Esophagus squamous epithelium (tissue), 5 donors: ENCODE measurements at regions not wholly inside any gene's neighbourhood (a gene's known extent, or its start where the extent isn't known, plus 50 kb on each side); places are given as distances from the start of the nearest gene placed in this dataset.
"Not testable (repeated sequence)": the region's sequence is repeated elsewhere in the genome, so short reads cannot be mapped to it uniquely, and the experiment has no call there.

Source experiments
- DNase-seq: peaks from one replicate; lab custom pipeline; 2025; lab: John Stamatoyannopoulos, UW
- H3K27ac ChIP-seq, 4 donors: fragments of 200-600 bp; sonication (generic); one replicate each; pipeline ENCODE4 v1.5.1; 2016 to 2019; ENCODE audit warnings: mild to moderate bottlenecking in 1 of 4
- H3K27me3 ChIP-seq, 4 donors: fragments of 200-600 bp; sonication (generic); 1 replicate in 3 of 4; 2 replicates in 1 of 4; pipeline versions ENCODE4 v1.5.1 to v1.6.0; 2017 to 2021; ENCODE audit warnings: antibody characterized with exemption in 1 of 4
- H3K36me3 ChIP-seq, 3 donors: fragments of 200-600 bp; sonication (generic); one replicate each; pipeline ENCODE4 v1.5.1; 2016 to 2019
- H3K4me1 ChIP-seq, 3 donors: fragments of 200-600 bp; sonication (generic); one replicate each; pipeline ENCODE4 v1.5.1; 2017 to 2019
- H3K4me3 ChIP-seq, 4 donors: fragments of 200-600 bp; sonication (generic); 1 replicate in 3 of 4; 2 replicates in 1 of 4; pipeline ENCODE4 v1.5.1; 2016 to 2019; ENCODE audit warnings: mild to moderate bottlenecking in 2 of 4, moderate library complexity in 1 of 4
- H3K9me3 ChIP-seq, 3 donors: fragments of 200-600 bp; sonication (generic); one replicate each; pipeline ENCODE4 v1.5.1; 2016 to 2019
- POLR2A ChIP-seq, 4 donors: fragments of 450-650 bp; IDR thresholded peaks; one replicate each; pipeline ENCODE4 v1.6.1; 2017; ENCODE audit warnings: antibody characterized with exemption in 4 of 4, mild to moderate bottlenecking in 4 of 4, moderate library complexity in 3 of 4
- WGBS, 2 donors: methylation state at CpG; one replicate each; pipeline ENCODE4 v1.1.5; 2018; 5-methylcytosine and 5-hydroxymethylcytosine counted together
- intact Hi-C: fragments of 100-400 bp; cut with DNase I; formaldehyde crosslinking; loops from one replicate; pipeline ENCODE4 v1.15.0; 2022
- TF ChIP-seq, protein P1 (sequence below), 6 experiments: fragments of 450-650 bp in 4 of 6; fragments of 200-600 bp in 2 of 6; sonication (generic) in 2 of 6; IDR thresholded peaks; one replicate each; pipeline ENCODE4 v1.5.1; 2016 to 2019; ENCODE audit warnings: antibody characterized with exemption in 6 of 6, mild to moderate bottlenecking in 4 of 6, moderate library complexity in 4 of 6
- donor health status: DM: yes; HTN: yes; CAD: no.

DNA sequence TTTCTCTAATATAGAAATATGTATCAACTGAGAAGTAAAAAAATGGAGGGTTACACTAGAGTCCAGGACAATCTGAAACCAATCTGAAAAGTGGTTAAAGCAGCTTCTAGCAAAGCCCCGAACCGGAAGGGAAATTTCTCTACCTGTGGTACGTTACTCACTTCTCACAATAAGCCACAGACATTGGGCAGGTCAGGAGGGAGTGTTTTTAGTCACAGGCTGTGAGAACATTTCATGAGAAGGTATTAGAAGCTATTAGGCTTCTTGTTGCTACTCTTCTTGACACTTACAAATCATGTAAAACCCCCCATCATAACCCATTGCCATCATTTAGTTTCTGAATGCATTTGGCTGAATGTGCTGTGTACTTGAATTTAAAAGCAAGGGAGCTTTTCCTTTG lies 120.9 kb downstream of the NUFIP1 start:
- TF ChIP-seq POLR2A (IDR thresholded peaks at IDR 0.05): no peak
- TF ChIP-seq, protein P1, sequence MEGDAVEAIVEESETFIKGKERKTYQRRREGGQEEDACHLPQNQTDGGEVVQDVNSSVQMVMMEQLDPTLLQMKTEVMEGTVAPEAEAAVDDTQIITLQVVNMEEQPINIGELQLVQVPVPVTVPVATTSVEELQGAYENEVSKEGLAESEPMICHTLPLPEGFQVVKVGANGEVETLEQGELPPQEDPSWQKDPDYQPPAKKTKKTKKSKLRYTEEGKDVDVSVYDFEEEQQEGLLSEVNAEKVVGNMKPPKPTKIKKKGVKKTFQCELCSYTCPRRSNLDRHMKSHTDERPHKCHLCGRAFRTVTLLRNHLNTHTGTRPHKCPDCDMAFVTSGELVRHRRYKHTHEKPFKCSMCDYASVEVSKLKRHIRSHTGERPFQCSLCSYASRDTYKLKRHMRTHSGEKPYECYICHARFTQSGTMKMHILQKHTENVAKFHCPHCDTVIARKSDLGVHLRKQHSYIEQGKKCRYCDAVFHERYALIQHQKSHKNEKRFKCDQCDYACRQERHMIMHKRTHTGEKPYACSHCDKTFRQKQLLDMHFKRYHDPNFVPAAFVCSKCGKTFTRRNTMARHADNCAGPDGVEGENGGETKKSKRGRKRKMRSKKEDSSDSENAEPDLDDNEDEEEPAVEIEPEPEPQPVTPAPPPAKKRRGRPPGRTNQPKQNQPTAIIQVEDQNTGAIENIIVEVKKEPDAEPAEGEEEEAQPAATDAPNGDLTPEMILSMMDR (IDR thresholded peaks at IDR 0.05): no peak
- Histone ChIP-seq H3K27ac (no peak overlapping the region), H3K4me3 (no peak overlapping the region), H3K4me1 (peaks cover 0 to 11% (median 0%) of the 10 kb centered on the region in 3 donors), H3K36me3 (no peaks in the 10 kb centered on the region), H3K9me3 (no peaks in the 10 kb centered on the region), H3K27me3 (peaks cover 0 to 6% (median 0%) of the 10 kb centered on the region in 4 donors)
- 68 to 91% methylated on average over 3 of the region's 3 CpGs for WGBS, 2 donors
- intact Hi-C loops: no loop called here
- no peak for DNase-seq

DNA sequence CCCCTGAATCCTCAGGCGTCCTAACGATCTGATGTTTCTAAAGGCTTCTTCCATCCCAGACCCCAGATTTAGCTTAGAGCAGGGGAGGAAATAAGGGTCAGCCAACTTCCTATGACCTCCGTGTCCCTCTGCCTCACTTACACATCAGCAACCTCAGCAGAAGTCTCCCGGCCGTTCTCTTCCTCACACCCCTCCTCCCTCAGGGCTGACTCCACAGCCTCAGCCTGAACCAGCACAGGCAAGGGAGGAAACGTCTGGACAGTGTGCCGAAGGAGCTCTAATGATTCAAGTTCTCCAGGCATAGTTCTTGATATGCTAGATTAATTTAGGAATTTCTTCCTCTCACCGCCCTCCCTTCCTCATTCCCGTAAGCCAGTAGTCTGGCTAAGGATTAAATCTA lies 121.4 kb downstream of the NUFIP1 start:
- Histone ChIP-seq H3K36me3 (no peaks in the 10 kb centered on the region), H3K9me3 (no peaks in the 10 kb centered on the region), H3K4me1 (peaks cover 0 to 11% (median 0%) of the 10 kb centered on the region in 3 donors), H3K4me3 (no peak overlapping the region), H3K27me3 (peaks cover 0 to 6% (median 0%) of the 10 kb centered on the region in 4 donors), H3K27ac (no peak overlapping the region)
- intact Hi-C loops: no loop called here
- DNase-seq: no peak
- WGBS, 2 donors: 71 to 73% methylated on average over 8 to 9 of the region's 9 CpGs
- no peak for TF ChIP-seq POLR2A (IDR thresholded peaks at IDR 0.05)
- TF ChIP-seq, protein P1 (IDR thresholded peaks at IDR 0.05): no peak

DNA sequence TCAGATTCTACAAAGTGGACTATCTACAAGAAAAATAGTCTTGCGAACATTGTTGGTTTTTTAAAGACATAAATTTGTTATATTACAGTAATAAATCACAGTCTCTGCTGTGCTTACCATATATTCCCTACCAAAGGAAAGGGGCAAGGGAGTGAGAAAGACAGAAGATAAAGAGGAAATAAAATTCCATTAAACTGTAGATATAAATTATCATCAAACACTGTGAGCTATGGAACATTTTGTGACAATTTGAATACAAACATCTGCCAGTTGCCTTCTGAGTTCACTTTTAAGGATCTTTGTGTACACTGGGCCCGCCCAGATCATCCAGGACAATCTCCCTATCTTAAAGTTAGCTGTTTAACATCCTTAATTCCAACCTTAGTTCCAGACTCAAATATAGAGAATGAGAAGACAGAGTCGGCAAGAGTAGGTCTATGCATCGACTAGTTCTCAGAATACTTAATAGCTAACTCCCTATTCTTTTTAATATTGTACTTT lies 122.8 kb downstream of the NUFIP1 start:
- H3K27ac ChIP-seq: no peak overlapping the region
- peaks cover 0 to 11% (median 0%) of the 10 kb centered on the region in 3 donors for H3K4me1 ChIP-seq
- H3K9me3 ChIP-seq: no peaks in the 10 kb centered on the region
- DNase-seq: no peak
- H3K4me3 ChIP-seq: no peak overlapping the region
- TF ChIP-seq, protein P1 (IDR thresholded peaks at IDR 0.05): no peak
- no peak for TF ChIP-seq POLR2A (IDR thresholded peaks at IDR 0.05)
- H3K27me3 ChIP-seq: no peaks in the 10 kb centered on the region
- intact Hi-C loops: no loop called here
- H3K36me3 ChIP-seq: no peaks in the 10 kb centered on the region
- 88 to 93% methylated on average over 4 of the region's 4 CpGs for WGBS, 2 donors

DNA sequence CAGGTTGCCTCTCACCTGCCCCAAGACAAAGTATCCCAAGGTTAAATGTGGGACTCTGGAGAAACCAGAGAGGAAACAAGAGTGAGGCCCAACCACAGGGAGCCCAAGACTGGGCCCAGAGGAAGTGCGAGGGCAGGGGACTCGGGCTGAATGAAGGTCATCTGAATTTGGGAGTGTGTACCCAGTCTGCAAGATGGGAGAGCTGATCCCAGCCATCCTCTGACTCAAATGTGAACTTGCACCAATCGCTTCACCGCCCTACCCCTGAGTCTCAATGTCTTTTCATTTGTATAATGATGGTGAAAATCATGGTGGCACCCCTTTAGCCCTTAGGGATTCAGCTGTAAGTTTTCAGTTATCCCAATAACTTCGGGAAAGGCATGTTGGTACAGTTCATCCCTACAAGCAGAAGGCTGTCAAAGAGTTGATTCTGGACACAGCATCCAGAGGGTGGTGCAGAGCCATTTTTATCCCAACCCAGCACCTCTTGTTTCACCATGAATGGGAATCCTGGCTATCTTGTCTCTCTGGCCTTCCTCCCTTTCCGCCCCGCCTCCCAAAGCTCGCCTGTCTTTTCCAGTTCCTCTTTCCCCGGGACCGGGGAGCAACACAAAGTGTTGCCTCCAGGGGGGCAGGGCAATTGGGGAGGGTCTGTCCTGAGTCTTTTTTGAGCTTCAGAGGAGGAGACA lies 123.4 kb downstream of the NUFIP1 start:
- Histone ChIP-seq H3K27me3 (no peaks in the 10 kb centered on the region), H3K9me3 (no peaks in the 10 kb centered on the region), H3K4me1 (peaks cover 0 to 11% (median 0%) of the 10 kb centered on the region in 3 donors), H3K27ac (no peak overlapping the region), H3K4me3 (no peak overlapping the region), H3K36me3 (no peaks in the 10 kb centered on the region)
- TF ChIP-seq POLR2A (IDR thresholded peaks at IDR 0.05): no peak
- TF ChIP-seq, protein P1 (IDR thresholded peaks at IDR 0.05): no peak
- WGBS, 2 donors: 73 to 79% methylated on average over 6 to 10 of the region's 10 CpGs
- intact Hi-C loops: no loop called here
- no peak for DNase-seq

DNA sequence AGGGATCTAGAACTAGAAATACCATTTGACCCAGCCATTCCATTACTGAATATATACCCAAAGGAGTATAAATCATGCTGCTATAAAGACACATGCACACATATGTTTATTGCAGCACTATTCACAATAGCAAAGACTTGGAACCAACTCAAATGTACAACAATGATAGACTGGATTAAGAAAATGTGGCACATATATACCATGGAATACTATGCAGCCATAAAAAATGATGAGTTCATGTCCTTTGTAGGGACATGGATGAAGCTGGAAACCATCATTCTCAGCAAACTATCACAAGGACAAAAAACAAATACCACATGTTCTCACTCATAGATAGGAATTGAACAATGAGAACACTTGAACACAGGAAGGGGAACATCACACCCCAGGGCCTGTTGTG lies 125.6 kb downstream of the NUFIP1 start:
- DNase-seq, H3K36me3 ChIP-seq, intact Hi-C loops, H3K27me3 ChIP-seq, H3K9me3 ChIP-seq, H3K27ac ChIP-seq, H3K4me3 ChIP-seq: not testable (repeated sequence)
- peaks cover 0 to 20% (median 0%) of the 10 kb centered on the region in 3 donors for H3K4me1 ChIP-seq
